ENCODE measurements at regions not wholly inside any gene's neighbourhood (a gene's known extent, or its start where the extent isn't known, plus 50 kb on each side); places are given as distances from the start of the nearest gene placed in this dataset.
A peak's percentile ranks its signal among the peaks of the same experiment; 100 is the strongest.

DNA sequence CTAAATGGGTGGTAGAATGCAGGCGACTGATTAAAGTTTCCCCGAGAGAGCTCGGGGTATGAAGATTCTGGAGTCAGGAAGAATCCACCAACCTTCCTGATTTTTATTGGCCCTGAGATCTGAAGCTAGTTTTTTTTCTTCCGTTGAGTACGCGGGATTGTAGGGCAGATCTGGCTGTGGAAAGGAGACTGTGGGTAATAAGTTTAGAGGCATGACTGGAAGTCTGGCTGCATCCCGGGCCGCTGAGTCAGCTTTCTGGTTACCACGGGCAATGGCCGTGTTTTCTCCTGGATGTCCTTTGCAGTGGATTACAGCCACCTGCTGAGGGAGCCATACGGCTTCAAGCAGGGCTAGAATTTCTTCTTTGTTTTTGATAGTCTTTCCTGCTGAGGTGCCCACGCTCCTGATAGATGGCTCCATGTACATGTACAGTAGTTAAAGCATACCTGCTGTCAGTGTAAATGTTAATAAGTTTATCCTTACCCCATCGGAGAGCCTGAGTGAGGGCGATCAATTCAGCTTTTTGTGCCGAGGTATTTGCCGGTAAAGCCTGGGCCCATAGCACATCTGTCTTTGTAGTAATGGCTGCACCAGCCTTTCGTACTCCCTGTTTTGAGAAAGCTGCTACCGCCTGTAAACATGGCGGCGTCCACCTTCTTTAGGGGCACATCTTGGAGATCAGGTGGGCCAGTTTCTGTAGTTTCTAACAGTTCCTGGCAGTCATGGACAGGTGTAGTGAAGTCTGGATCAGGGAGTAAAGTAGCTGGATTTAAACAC is 154.0 kb downstream of the TRIM27 start:
- ATAC-seq: no peak
- H3K4me3 Mint-ChIP-seq: no peak overlapping the region
- H3K9me3 Mint-ChIP-seq: peaks cover 17% of the 10 kb centered on the region
- peaks cover 95% of the 10 kb centered on the region for H3K27me3 Mint-ChIP-seq
- H3K36me3 Mint-ChIP-seq: peaks cover 6% of the 10 kb centered on the region
- peaks cover 6% of the 10 kb centered on the region for H3K4me1 Mint-ChIP-seq
- H3K27ac Mint-ChIP-seq: no peak overlapping the region

DNA sequence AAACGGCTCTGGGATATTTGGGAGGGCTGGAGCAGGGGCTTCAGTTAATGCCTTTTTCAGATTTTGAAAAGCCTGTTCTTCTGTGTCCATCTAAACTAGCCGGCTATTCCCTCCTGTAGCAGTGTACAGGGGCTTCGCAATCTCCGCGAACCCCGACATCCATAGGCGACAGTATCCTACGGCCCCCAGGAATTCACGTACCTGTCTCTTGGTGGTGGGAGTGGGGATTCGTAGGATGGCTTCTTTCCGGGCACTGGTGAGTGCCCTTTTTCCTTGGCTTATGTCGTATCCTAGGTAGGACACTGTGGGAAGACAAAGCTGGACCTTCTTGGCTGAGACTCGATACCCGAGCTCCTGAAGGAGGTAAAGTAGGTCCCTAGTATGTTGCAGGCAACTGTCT is 153.1 kb downstream of the TRIM27 start:
- ATAC-seq: no peak
- H3K36me3 Mint-ChIP-seq: no peaks in the 10 kb centered on the region
- no peak overlapping the region for H3K27ac Mint-ChIP-seq
- H3K4me1 Mint-ChIP-seq: no peaks in the 10 kb centered on the region
- H3K27me3 Mint-ChIP-seq: peaks cover 95% of the 10 kb centered on the region
- H3K4me3 Mint-ChIP-seq: no peak overlapping the region
- peaks cover 18% of the 10 kb centered on the region for H3K9me3 Mint-ChIP-seq

DNA sequence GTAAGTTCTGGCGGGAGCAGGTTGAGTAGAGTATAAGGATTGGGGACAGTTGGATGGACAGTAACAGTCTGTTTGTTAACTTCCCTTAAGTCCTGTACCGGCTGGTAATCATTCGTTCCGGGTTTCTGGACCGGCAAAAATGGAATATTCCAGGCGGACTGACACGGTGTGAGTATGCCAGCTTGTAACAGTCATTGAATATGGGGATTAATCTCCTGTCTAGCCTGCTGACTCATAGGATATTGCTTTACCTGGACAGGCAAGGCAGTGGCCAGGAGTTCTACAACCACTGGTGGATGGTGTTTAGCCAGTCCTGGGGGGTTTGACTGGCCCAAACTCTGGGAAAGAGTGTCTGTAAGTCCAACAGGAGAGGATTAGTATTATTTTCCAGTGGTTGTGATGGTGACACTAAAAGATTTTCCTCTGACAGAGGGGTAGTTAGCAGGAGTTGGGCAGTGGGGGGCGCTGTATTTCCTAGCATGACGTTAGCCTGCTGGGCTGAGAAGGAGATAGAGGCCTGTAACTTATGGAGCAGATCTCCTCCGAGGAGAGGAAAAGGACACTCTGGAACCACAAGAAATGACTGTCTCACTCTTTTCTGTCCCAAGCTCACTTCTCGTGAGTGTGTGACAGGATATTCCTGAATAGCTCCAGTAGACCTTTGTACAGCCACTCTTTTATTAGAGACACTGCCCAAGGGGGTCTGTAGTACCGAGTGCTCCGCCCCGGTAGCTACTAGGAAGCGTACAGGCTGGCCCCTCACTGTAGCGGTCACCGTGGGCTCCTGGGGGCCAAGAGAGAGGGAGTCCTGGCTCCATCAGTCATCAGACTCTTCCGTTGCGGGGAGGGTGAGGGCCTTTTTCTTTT is 152.2 kb downstream of the TRIM27 start:
- Mint-ChIP-seq H3K9me3 (peaks cover 18% of the 10 kb centered on the region), H3K4me1 (no peaks in the 10 kb centered on the region), H3K27ac (no peak overlapping the region), H3K4me3 (no peak overlapping the region), H3K27me3 (peaks cover 95% of the 10 kb centered on the region), H3K36me3 (no peaks in the 10 kb centered on the region)
- no peak for ATAC-seq

DNA sequence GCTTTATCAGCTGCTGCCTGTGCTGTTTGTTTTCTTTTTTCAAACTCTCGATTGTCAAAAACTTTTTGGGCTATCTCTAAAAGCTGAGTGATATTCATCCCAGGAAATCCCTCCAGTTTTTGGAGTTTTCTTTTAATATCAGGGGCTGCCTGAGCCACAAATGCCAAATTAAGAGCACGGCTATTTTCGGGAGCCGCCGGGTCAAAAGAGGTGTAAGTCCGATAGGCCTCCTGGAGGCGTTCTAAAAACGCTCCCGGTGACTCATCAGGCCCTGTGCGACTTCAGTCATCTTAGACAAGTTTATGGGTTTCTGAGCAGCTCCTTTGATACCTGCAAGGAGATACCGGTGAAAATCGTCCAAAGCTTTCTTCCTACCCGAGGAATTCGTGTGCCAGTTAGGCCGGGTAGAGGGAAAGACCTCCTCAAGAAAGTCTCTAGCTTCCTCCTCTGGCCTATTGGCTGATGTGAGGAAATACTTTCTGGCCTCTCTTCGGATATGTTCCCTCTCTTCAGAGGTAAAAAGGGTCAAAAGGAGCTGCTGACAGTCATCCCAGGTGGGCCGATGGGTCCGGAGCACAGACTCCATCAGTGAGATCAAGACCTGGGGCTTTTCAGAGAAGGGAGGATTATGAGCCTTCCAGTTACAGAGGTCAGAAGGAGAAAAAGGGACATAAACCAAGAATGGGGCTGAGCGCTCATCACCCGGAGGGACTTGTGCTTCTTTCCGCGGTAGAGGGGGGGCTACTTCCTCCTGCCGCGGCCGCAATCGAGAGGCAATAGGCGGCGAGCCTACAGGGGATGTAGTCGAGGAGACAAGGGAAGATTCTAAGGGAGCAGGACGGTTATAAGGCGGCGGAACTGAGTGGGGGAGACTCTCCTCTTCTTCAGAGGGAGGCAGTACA is 151.1 kb downstream of the TRIM27 start:
- Mint-ChIP-seq H3K36me3 (no peaks in the 10 kb centered on the region), H3K4me3 (no peak overlapping the region), H3K27me3 (peaks cover 95% of the 10 kb centered on the region), H3K4me1 (no peaks in the 10 kb centered on the region), H3K9me3 (peaks cover 16% of the 10 kb centered on the region), H3K27ac (no peak overlapping the region)
- no peak for ATAC-seq

- peaks cover 95% of the 10 kb centered on the region for H3K27me3 Mint-ChIP-seq
- no peak overlapping the region for H3K27ac Mint-ChIP-seq
- H3K4me1 Mint-ChIP-seq: no peaks in the 10 kb centered on the region
- no peak for ATAC-seq
- peaks cover 17% of the 10 kb centered on the region for H3K9me3 Mint-ChIP-seq
- H3K36me3 Mint-ChIP-seq: no peaks in the 10 kb centered on the region
- no peak overlapping the region for H3K4me3 Mint-ChIP-seq
These were observed 149.3 kb downstream of the TRIM27 start for GRCh38 chr6:28774292-28775051.

DNA sequence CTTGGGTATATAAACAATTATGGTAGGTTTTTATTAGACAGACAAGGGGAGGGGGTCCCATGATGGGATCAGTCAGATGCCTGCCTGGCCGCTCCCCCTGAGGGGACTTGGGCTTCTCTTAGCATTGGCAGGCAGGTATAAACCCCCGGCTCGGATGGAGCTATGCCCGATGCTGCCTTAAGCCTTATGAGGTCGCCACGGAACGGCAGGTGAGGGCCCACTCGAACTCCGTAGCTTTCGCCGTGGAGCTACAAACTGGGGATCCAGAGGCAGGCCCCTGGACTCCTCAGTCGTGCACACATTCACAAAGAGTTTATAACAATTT is 148.8 kb downstream of the TRIM27 start:
- H3K27ac Mint-ChIP-seq: no peak overlapping the region
- peak overlapping the region; percentile 27 for H3K4me3 Mint-ChIP-seq
- peaks cover 95% of the 10 kb centered on the region for H3K27me3 Mint-ChIP-seq
- ATAC-seq: no peak
- no peaks in the 10 kb centered on the region for H3K36me3 Mint-ChIP-seq
- no peaks in the 10 kb centered on the region for H3K4me1 Mint-ChIP-seq
- peaks cover 17% of the 10 kb centered on the region for H3K9me3 Mint-ChIP-seq

GRCh38 chr6:28775405-28776129 is 148.2 kb downstream of the TRIM27 start:
- Mint-ChIP-seq H3K4me1 (no peaks in the 10 kb centered on the region), H3K9me3 (peaks cover 17% of the 10 kb centered on the region), H3K27me3 (peaks cover 99% of the 10 kb centered on the region), H3K4me3 (peak overlapping the region; percentile 27), H3K36me3 (no peaks in the 10 kb centered on the region), H3K27ac (no peak overlapping the region)
- no peak for ATAC-seq

DNA sequence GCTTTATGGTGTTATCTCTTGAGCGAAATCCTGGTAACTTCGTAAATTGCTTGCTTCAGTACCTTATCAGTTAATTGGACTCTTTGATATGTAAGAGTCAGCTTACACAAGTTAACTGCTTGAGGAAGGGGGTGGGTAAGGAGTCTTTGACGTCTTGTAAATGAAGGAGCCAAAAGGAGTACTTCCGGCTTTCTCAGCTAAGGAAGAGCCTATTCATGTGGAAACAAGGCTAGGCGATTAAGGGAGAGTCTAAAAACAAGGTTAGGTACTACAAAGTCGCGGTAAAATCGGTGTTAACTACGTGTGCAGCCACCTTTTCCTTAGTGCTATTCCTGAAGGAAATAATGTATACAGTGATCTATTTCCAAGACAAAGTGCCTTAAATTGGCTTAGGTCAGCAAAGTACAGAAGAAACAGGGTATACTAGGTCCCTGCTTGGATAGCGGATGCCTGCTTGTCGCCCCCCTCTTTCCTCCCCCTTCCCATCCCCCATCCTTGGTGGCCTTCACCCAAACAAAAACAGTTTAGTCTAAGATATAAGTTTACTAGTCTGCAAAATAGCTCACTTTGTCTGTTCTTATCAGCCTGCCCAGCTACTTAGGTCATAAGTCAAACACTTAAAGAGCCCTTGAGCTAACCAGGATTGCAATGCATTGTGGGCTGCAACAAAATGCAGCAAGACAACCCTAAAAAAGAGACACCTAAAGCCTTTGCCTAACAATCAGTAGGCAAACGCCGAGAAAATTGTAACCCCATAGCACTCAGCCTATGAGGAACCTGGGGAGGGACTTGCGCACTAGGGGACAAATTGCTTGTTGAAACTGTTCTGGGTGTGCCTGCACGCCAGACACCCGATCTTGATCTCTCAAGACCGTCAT is 147.3 kb downstream of the TRIM27 start:
- peaks cover 99% of the 10 kb centered on the region for H3K27me3 Mint-ChIP-seq
- ATAC-seq: no peak
- no peaks in the 10 kb centered on the region for H3K36me3 Mint-ChIP-seq
- peaks cover 6% of the 10 kb centered on the region for H3K4me1 Mint-ChIP-seq
- peaks cover 21% of the 10 kb centered on the region for H3K9me3 Mint-ChIP-seq
- no peak overlapping the region for H3K27ac Mint-ChIP-seq
- no peak overlapping the region for H3K4me3 Mint-ChIP-seq

- Mint-ChIP-seq H3K27ac (no peak overlapping the region), H3K27me3 (peaks cover 99% of the 10 kb centered on the region), H3K4me3 (no peak overlapping the region), H3K9me3 (peaks cover 21% of the 10 kb centered on the region), H3K4me1 (peaks cover 12% of the 10 kb centered on the region), H3K36me3 (peaks cover 5% of the 10 kb centered on the region)
- no peak for ATAC-seq
These were observed 146.7 kb downstream of the TRIM27 start for GRCh38 chr6:28777147-28777461.

- Mint-ChIP-seq H3K9me3 (peaks cover 25% of the 10 kb centered on the region), H3K4me3 (no peak overlapping the region), H3K4me1 (peaks cover 15% of the 10 kb centered on the region), H3K27ac (peak overlapping the region; percentile 58), H3K36me3 (peaks cover 14% of the 10 kb centered on the region), H3K27me3 (peaks cover 96% of the 10 kb centered on the region)
- ATAC-seq: no peak
These were observed 141.6 kb downstream of the TRIM27 start for GRCh38 chr6:28782113-28782673.

GRCh38 chr6:28785962-28786679 is 137.7 kb downstream of the TRIM27 start:
- ATAC-seq: no peak
- H3K36me3 Mint-ChIP-seq: peaks cover 19% of the 10 kb centered on the region
- peaks cover 94% of the 10 kb centered on the region for H3K27me3 Mint-ChIP-seq
- H3K9me3 Mint-ChIP-seq: peaks cover 22% of the 10 kb centered on the region
- H3K4me3 Mint-ChIP-seq: no peak overlapping the region
- peaks cover 19% of the 10 kb centered on the region for H3K4me1 Mint-ChIP-seq
- H3K27ac Mint-ChIP-seq: no peak overlapping the region

GRCh38 chr6:28789553-28790083 is 134.2 kb downstream of the TRIM27 start:
- Mint-ChIP-seq H3K4me3 (no peak overlapping the region), H3K27ac (no peak overlapping the region), H3K9me3 (peaks cover 11% of the 10 kb centered on the region), H3K4me1 (peaks cover 5% of the 10 kb centered on the region), H3K36me3 (peaks cover 5% of the 10 kb centered on the region), H3K27me3 (peaks cover 96% of the 10 kb centered on the region)
- no peak for ATAC-seq
